Hepatocyte (in vitro differentiated cells): ENCODE measurements at regions not wholly inside any gene's neighbourhood (a gene's known extent, or its start where the extent isn't known, plus 50 kb on each side); places are given as distances from the start of the nearest gene placed in this dataset.

Experiments used
- DNase-seq: peaks from one replicate; pipeline ENCODE4 v3.0.0-alpha.2; 2016; ENCODE audit warnings: low spot score
- H2AFZ ChIP-seq: fragments of 200-600 bp; sonication (generic); 2 replicates; pipeline ENCODE4 v1.6.0; 2016; ENCODE audit warnings: antibody characterized with exemption, mild to moderate bottlenecking
- H3K27ac ChIP-seq: fragments of 200-600 bp; sonication (generic); 2 replicates; pipeline ENCODE4 v1.5.1; 2016; ENCODE audit warnings: mild to moderate bottlenecking
- H3K27me3 ChIP-seq: fragments of 200-600 bp; sonication (generic); 2 replicates; pipeline ENCODE4 v1.6.1; 2016
- H3K36me3 ChIP-seq: fragments of 200-600 bp; sonication (generic); replicated peaks from 2 replicates; pipeline ENCODE4 v1.5.1; 2016; ENCODE audit warnings: low read depth; ENCODE audit not compliant: insufficient read depth
- H3K4me1 ChIP-seq: fragments of 200-600 bp; sonication (generic); 2 replicates; pipeline ENCODE4 v1.5.1; 2016; ENCODE audit warnings: mild to moderate bottlenecking, moderate library complexity; ENCODE audit not compliant: insufficient read depth
- H3K4me2 ChIP-seq: fragments of 200-600 bp; sonication (generic); 2 replicates; pipeline ENCODE4 v1.6.0; 2016
- H3K4me3 ChIP-seq: fragments of 200-600 bp; sonication (generic); 2 replicates; pipeline ENCODE4 v1.5.1; 2016; ENCODE audit warnings: mild to moderate bottlenecking
- H3K79me2 ChIP-seq: fragments of 200-600 bp; sonication (generic); 2 replicates; pipeline ENCODE4 v1.6.0; 2017; ENCODE audit warnings: mild to moderate bottlenecking
- H3K9me2 ChIP-seq: fragments of 200-600 bp; sonication (generic); replicated peaks from 2 replicates; pipeline ENCODE4 v1.6.0; 2017; ENCODE audit warnings: mild to moderate bottlenecking; ENCODE audit not compliant: insufficient read depth
- H3K9me3 ChIP-seq: fragments of 200-600 bp; sonication (generic); 2 replicates; pipeline ENCODE4 v1.5.1; 2016; ENCODE audit warnings: low read depth, mild to moderate bottlenecking
- H4K20me1 ChIP-seq: fragments of 200-600 bp; sonication (generic); 2 replicates; pipeline ENCODE4 v1.6.0; 2016; ENCODE audit warnings: mild to moderate bottlenecking; ENCODE audit not compliant: insufficient read depth, poor library complexity, severe bottlenecking
- CTCF ChIP-seq: fragments of 200-600 bp; sonication (generic); IDR thresholded peaks from 2 replicates; pipeline ENCODE4 v1.5.1; 2016; ENCODE audit warnings: antibody characterized with exemption, mild to moderate bottlenecking; ENCODE audit not compliant: poor library complexity
- EZH2 ChIP-seq: fragments of 200-600 bp; sonication (generic); IDR thresholded peaks from 2 replicates; pipeline ENCODE4 v1.6.1; 2016; ENCODE audit warnings: antibody characterized with exemption, mild to moderate bottlenecking, borderline replicate concordance
- EZH2phosphoT487 ChIP-seq: fragments of 200-600 bp; sonication (generic); IDR thresholded peaks from one replicate; pipeline ENCODE4 v1.6.1; 2018; ENCODE audit warnings: antibody characterized with exemption, mild to moderate bottlenecking, low read depth, moderate library complexity; ENCODE audit not compliant: unreplicated experiment, severe bottlenecking
- WGBS: methylation state at CpG from one replicate; pipeline ENCODE4 v1.1.6; 2016; ENCODE audit warnings: low lambda C conversion rate; ENCODE audit errors: missing lambda C conversion rate; 5-methylcytosine and 5-hydroxymethylcytosine counted together

GRCh38 chr5:92402956-92403702, 1020.0 kb upstream of the ARRDC3 start:
- no peaks in the 10 kb centered on the region for H4K20me1 ChIP-seq
- H3K27ac ChIP-seq = no peak overlapping the region
- H3K9me2 ChIP-seq = no peaks in the 10 kb centered on the region
- H2AFZ ChIP-seq = no peak overlapping the region
- H3K36me3 ChIP-seq = no peaks in the 10 kb centered on the region
- H3K4me1 ChIP-seq = no peaks in the 10 kb centered on the region
- H3K27me3 ChIP-seq = no peaks in the 10 kb centered on the region
- H3K9me3 ChIP-seq = no peaks in the 10 kb centered on the region
- H3K4me2 ChIP-seq = no peak overlapping the region
- WGBS = 89% methylated on average over 7 of the region's 7 CpGs
- no peaks in the 10 kb centered on the region for H3K79me2 ChIP-seq
- DNase-seq = no peak
- H3K4me3 ChIP-seq = no peak overlapping the region
- TF ChIP-seq EZH2 (no peak), EZH2phosphoT487 (no peak), CTCF (no peak)

GRCh38 chr5:92402045-92402444, 1018.9 kb upstream of the ARRDC3 start:
- Histone ChIP-seq H3K9me2 (no peaks in the 10 kb centered on the region), H3K27ac (no peak overlapping the region), H3K36me3 (no peaks in the 10 kb centered on the region), H3K4me1 (no peaks in the 10 kb centered on the region), H3K79me2 (no peaks in the 10 kb centered on the region), H4K20me1 (no peaks in the 10 kb centered on the region), H3K27me3 (no peaks in the 10 kb centered on the region), H3K4me2 (no peak overlapping the region), H3K9me3 (no peaks in the 10 kb centered on the region), H2AFZ (no peak overlapping the region), H3K4me3 (no peak overlapping the region)
- TF ChIP-seq EZH2phosphoT487 = no peak
- TF ChIP-seq CTCF = no peak
- TF ChIP-seq EZH2 = no peak
- DNase-seq = no peak
- 68% methylated on average over 2 of the region's 2 CpGs for WGBS

DNA sequence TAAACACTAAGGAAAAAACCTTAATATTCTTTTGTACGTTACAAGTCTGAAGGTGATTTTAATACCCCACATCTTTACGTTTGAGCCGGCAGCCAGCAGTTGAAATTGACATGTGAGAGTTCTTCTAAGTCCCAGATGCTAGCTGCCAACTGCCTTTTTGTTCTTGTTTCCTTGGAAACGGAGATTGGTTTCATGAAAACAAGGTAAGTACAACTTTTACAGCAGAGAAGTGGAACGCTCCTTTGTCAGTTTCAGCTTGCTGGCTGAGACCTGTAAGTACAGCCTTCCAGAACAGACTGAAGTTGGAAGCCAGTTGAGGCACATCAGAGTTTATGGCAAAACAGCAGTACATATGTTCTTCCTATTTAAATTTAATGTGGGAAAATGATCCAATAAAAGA, 1018.4 kb upstream of the ARRDC3 start:
- H3K4me2 ChIP-seq = no peak overlapping the region
- 57% methylated on average over 5 of the region's 5 CpGs for WGBS
- H3K9me3 ChIP-seq = no peaks in the 10 kb centered on the region
- H3K9me2 ChIP-seq = no peaks in the 10 kb centered on the region
- no peak for TF ChIP-seq EZH2phosphoT487
- TF ChIP-seq CTCF = no peak
- TF ChIP-seq EZH2 = no peak
- no peak overlapping the region for H2AFZ ChIP-seq
- no peak overlapping the region for H3K4me3 ChIP-seq
- peak; percentile 5 for DNase-seq
- no peaks in the 10 kb centered on the region for H3K4me1 ChIP-seq
- no peak overlapping the region for H3K27ac ChIP-seq
- H3K36me3 ChIP-seq = no peaks in the 10 kb centered on the region
- H3K79me2 ChIP-seq = no peaks in the 10 kb centered on the region
- H4K20me1 ChIP-seq = no peaks in the 10 kb centered on the region
- no peaks in the 10 kb centered on the region for H3K27me3 ChIP-seq

GRCh38 chr5:92394936-92395335, 1011.8 kb upstream of the ARRDC3 start:
- DNase-seq = no peak
- H2AFZ ChIP-seq = no peak overlapping the region
- no peak for TF ChIP-seq EZH2
- TF ChIP-seq EZH2phosphoT487 = no peak
- no peak for TF ChIP-seq CTCF
- no peaks in the 10 kb centered on the region for H3K36me3 ChIP-seq
- no peak overlapping the region for H3K27ac ChIP-seq
- WGBS = 84% methylated on average over 1 of the region's 1 CpG
- no peaks in the 10 kb centered on the region for H3K79me2 ChIP-seq
- no peaks in the 10 kb centered on the region for H3K27me3 ChIP-seq
- no peak overlapping the region for H3K4me3 ChIP-seq
- H3K9me3 ChIP-seq = no peaks in the 10 kb centered on the region
- H4K20me1 ChIP-seq = no peaks in the 10 kb centered on the region
- no peaks in the 10 kb centered on the region for H3K9me2 ChIP-seq
- no peak overlapping the region for H3K4me2 ChIP-seq
- no peaks in the 10 kb centered on the region for H3K4me1 ChIP-seq
